NCI-H345 treated with DMSO at 0.1 percent for 48 hours (cell line): ENCODE measurements at regions not wholly inside any gene's neighbourhood (a gene's known extent, or its start where the extent isn't known, plus 50 kb on each side); places are given as distances from the start of the nearest gene placed in this dataset.

ENCODE experiments used
- DNase-seq: peaks from one replicate; lab custom pipeline; 2025; ENCODE audit not compliant: unreplicated experiment; lab: John Stamatoyannopoulos, UW

DNA sequence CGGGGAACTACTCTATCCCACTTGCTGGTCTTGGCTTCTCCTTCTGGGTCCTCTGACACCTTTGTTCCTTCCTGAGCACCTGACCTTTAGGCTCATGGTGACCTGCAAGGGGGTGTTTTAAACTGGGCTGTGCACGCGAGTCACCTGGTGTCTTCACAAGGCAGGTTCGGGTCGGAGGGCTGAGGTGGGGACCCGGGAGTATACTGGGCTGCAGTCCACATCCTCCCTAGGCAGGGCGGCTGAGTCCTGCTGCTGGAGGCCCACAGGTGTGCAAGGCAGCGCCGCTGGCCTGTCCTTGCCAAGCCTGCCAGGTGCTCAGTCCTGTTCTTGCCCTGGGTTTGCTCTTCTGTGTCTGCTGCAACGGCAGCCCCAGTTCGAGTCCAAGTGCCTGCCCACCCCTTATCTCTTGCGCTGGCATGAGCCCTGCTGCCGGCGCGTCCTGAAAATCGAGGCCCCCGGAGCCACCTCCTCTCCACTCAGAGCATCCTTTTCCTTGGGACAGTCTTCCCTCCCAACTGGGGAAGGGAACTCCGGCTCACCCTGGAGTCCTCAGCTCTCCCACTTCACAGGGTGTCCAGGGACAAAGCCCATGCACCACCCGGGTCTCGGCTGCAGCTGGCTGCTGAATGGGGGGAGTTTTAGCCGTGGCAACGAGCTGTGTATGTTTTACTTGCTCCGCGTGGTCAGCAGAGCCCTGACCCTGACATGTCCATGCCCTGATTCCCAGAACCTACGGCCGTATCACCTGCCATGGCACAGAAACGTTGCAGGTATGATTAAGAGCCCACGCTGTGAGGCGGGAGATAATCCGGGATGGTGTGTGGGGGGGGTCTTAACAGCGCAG is 193.5 kb downstream of the TEX29 start:
- no peak for DNase-seq

DNA sequence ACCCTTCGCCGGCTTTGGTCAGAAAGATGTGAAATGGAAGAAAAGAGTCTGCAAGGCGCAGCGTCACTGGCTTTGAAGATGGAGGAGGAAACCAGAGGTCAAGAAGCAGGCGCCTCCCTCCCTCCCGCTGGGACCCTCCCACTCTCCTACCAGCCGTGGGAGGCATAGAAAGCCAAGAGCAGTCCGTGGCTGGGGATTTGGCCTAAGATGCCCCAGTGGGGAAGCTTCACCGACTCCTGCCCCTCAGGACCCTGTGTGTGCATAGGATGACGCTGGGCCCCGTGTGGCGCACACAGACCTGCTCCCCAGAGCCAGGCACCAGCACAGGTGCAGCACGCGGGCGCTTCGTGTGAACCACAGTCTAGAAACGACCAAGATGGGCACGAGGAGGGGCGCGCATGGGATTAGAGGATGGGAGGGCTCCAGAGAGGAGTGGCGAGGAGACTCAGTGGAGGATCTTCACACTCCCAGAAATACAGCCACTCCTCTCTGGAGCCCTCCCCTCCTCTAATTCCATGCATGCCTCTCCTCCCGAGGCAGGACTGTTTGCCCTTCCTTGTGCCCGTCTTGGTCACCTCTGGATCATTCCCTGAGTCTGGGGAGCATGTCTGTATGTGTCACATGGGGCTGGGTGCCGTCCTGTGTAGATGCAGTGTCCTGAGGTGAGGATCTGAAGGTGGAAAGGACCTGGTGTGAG is 194.3 kb downstream of the TEX29 start:
- no peak for DNase-seq

GRCh38 chr13:111515307-111515617 is 194.8 kb downstream of the TEX29 start:
- no peak for DNase-seq

DNA sequence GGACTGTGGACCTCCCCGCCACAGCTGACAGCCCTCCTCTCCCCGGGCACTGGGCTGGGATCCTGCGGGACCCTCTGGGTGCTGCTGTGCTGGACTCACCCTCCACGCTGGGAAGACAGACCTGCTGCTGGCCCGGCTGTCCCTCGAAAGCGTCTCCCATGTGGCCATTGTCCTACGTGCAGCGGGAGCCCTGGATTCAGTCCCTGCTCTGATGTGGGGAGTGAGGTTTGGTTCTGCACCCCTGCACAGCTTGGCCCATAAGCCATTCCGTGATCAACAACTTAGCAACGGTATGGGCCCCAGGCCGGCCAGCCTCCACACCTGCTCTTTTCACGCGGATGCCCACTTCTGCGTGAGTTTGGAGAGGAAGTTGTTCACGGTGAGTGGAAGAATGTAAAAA is 195.2 kb downstream of the TEX29 start:
- no peak for DNase-seq

DNA sequence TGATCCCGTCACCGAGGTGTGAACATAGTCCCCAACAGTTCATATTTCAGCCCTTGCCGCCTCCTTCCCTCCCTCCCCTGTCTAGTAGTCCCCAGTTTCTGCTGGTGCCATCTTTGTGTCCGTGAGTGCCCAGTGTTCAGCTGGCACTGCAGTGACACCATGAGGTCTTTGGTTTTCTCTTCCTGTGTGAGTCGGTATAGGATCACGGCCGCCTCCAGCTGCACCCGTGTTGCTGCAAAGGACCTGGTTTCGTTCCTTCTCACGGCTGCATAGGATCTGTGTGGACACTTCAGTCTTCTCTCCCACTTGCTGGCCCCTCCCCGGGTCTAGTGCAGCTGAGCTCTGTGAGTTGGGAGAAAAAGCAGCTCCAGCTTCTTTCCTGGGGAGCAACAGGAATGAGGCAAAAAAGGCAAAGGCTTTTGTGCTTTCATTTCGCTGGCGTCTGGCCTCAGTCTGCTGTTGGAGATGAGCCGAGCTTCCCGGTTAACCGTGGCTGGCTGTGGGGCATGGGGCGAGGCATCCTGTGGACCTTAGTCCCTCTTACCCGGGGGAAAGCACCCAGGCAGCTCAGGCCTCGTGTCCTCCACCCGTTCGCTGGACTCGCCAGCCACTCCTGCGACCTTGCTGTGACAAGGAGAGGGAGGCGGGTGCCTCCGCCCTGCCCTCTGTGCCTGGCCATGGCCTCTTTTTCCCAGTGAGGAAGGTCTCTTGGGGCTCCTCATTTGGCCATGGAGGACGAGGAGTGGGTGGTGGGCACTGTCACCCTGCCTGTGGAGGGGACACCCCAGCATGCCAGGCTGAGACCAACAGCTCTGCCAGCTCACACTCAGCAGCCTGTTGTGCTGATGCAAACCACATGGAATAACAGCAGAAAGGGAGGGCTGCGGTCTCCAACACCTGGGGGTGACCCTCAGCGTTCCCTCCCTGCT is 196.5 kb downstream of the TEX29 start:
- no peak for DNase-seq

GRCh38 chr13:111517641-111518010 is 197.2 kb downstream of the TEX29 start:
- DNase-seq, result no peak

DNA sequence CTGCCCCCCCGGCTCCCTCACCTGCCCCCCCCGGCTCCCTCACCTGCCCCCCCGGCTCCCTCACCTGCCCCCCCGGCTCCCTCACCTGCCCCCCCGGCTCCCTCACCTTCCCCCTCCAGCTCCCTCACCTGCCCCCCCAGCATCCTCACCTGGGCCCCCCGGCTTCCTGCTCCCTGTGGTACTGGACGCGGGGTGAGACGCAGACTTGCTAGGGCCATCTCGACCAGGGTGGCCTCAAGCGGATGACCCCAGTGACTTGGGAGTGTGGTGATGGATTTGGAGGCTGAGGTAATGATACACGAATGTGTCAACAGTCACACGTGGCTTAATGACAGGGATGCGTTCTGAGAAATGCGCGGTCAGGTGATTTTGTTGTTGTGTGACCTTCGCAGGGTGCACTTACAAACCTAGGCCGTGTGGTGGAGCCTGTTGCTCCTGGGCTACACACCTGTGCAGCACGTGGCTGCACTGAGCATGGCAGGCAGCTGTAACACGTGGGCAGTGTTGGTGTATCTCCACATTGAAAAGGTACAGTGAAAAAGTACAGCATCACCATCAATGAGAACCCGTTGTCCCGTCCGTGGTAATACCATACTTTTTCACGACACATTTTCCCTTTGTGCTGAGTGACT is 197.8 kb downstream of the TEX29 start:
- DNase-seq, result no peak

DNA sequence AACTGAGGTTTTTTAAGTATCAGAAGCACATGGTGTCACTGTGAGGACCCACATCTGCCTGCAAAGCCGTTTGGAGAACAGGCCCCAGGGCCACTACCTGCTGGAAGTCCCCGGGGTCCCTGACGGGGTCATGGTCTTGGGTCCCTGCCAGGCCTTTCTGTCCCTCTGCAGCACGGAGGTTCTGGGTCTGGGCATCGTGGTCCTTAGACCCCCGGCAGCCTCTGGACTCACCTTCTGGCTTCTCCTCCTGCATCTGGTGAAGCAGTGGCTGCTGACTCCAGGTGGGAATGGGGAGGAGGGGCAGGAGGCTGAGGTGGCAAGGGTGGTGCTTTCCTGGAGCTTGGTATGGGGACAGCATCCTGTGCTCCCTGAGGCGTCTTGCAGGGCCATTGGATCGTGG is 198.6 kb downstream of the TEX29 start:
- no peak for DNase-seq

DNA sequence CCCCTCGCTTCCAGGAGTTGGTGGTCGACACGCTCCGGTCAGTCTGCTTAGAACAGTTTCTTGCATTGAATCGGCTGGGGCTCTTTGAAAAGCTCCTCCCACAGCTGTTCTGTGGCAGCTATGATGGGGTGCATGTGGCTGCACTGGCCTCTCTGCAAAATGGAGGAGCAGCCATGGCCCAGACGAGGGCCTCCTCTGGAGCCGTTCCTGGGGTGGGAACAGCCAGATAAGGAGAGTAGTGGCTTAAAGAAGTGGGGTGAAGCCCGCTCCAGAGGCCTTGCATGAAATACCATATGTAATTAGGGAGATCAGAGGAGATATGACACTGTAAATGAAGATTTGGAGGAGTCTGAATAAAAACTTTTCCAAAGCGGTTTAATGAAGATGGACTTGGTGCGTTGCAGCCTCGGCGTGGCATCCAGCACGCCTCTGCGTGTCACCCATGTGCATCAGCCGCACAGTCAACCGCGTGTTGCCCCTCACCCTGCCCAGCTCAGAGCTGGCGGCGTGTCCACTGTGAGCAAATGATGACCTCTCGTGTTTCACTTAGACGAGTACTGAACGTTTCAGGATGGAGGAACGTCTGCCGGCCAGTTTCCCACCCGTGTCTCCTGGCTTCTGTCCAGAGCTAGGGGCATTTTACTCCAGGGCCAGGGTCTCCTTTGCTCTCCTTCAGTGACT is 199.2 kb downstream of the TEX29 start:
- no peak for DNase-seq

DNA sequence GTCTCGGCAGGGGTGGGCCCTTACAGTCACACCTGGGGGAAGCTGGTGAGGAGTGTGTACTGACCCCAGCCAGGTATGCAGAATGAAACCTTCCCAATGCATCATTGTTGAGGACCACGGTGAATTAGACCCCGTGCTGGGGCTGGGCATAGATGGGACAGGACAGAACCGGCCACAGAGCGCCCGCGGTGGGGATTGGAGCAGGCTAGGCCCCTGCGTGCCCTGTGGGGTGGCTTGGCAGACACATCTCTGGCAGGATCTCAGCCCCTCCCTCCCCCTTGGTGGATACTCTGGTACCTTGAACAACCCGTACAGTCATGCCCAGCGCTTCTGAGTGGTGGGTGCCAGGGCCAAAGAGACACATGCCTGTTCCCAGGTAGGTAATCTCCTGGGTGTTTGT is 200.6 kb downstream of the TEX29 start:
- DNase-seq, result no peak

DNA sequence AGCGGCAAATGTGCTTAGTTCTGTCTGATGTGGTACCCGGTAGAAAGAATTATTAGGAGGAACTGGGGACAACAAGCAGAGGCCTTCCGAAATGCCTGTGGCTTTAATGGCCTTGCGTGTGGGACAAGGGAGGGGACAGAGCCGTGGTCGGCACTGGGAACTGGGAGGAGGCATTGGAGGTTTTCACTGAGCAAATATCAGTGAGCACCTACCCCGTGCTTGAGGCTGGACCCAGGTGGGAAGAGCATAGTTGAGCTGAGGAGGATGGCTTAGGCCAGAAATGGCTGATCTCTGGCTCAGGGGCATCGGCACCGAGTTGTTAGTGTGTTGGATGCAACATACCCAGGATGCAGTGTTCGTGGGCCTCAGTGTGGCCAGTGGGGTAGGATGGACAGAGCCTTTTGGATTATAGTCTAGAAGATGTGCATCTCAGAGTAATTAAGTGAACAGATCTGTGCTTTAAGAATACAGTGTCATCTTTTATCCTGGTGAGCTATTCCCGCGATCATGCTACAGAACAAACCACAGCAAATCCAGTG is 201.3 kb downstream of the TEX29 start:
- DNase-seq, result no peak

DNA sequence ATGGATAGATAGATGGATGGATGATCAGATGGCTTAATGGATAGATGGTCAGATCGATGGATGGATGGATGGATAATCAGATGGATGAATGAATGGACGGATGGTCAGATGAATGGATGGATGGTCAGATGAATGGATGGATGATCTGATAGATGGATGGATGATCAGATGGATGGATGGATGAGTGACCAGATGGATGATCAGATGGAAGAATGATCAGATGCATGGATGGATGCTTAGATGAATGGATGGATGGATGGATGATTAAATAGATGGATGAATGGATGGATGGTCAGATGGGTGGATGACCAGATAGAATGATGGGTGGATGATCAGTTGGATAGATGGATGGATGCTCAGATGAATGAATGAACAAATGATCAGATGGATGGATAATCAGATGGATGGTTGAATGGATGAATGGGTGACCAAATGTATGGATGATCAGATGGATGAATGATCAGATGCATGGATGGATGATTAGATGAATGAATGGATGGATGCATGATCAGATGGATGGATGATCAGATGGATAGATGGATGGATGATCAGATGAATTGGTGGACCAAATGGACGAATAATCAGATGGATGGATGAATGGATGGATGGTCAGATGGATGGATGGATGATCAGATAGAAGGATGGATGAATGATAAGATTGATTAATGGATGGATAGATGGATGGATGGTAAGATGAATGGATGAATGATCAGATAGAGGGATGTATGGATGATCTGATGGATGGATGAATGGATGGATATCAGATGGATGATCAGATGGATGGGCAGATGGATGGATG is 205.1 kb downstream of the TEX29 start:
- no peak for DNase-seq

DNA sequence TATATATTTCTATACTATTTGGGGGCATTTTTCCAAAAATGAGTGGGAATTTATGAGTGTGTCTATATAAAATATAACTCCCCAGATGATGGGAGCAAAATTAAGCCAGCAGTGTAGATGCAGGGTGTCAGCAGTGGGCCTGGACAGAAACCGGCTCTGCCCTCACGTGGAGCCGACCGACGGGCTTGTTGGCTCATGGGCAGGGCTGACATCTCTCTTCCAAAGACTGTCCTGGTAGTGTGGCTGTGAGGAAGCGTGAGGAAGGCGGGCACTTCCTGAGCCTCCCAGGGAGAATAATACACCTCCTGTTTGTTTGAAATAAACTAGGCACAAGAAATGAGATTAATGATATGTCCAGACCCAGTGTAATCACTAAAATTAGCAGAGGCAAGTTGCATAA is 206.5 kb downstream of the TEX29 start:
- DNase-seq, result no peak

- no peak for DNase-seq
Measured at GRCh38 chr13:111527614-111528229, 207.3 kb downstream of the TEX29 start.

DNA sequence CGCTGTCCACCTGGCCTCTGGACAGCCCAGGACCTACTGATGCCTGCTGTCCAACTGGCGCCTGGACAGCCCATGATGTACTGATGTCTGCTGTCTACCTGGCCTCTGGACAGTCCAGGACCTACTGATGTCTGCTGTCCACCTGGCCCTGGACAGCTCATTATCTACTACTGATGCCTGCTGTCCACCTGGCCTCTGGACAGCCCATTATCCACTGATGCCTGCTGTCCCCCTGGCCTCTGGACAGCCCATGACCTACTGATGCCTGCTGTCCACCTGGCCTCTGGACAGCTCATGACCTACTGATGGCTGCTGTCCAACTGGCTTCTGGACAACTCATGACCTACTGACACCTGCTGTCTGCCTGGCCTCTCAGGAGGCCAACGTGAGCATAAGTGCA is 208.1 kb downstream of the TEX29 start:
- DNase-seq, result no peak

DNA sequence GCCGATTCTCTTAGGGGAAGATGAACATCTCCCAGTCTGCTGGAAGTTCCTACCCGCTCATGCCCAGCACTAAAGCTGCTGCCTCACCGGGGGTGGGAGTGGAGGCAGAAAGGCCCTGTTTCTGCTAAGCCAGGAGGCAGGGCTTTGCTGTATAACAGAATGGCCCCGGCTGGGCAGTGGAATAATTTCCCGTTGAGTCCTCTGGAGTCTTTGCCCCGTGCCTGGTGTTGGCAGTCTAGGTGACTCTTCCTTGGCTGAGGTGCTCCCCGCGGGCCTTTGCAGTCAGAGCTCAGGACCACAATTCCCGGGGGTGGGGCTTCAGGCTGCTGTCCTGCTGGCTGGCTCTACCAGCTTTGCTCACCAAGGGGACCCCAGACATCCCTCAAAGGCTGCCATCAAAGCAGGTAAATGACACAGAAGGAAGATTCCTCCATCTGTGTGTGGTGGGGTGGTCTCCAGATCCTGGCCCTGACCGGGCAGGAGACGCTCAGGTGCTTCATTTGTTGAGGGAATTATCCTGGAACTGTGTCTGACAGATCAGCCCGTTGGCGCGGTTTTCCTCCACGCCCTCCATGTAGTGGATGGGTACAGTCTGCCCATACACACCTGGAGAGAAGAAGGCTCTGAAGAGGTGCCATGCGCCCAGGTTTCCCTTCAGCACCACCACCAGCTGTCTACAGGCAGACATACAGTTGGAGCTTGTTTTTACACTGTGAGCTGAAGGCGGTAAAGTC is 209.9 kb downstream of the TEX29 start:
- DNase-seq, result no peak

- peak; percentile 46 for DNase-seq
Measured at GRCh38 chr13:111531505-111531904, 211.1 kb downstream of the TEX29 start.

DNA sequence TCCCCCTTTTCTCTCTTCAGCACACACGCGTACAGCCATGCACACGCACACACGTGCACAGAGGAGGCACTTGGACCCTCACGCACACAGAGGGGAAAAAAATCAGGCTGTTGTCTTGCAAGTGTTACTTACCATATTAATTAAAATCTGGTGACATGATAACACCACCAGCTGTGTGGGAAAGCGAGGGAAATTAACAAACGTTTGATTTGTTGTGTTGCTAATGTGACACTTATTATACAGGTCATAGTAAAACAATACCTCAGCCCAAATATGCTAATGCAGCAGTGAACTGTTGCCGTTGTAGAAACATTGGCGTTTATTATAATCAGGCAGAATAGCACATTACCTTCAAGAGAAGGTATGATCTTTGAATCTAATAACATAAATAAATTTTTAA is 211.7 kb downstream of the TEX29 start:
- DNase-seq, result no peak
